IMR-90 (cell line): ENCODE measurements at regions not wholly inside any gene's neighbourhood (a gene's known extent, or its start where the extent isn't known, plus 50 kb on each side); places are given as distances from the start of the nearest gene placed in this dataset.

Experiments used
- CEBPB ChIP-seq: IDR thresholded peaks from 2 replicates; pipeline ENCODE4 v1.6.1; 2012; ENCODE audit warnings: low read depth, low read length, improper control_type of control experiment
- MAFK ChIP-seq: IDR thresholded peaks from 2 replicates; pipeline ENCODE4 v1.6.1; 2012; ENCODE audit warnings: low read depth, low read length, improper control_type of control experiment
- POLR2A ChIP-seq: IDR thresholded peaks from 2 replicates; pipeline ENCODE4 v1.6.1; 2012; ENCODE audit warnings: mild to moderate bottlenecking, low read depth, low read length
- RAD21 ChIP-seq: IDR thresholded peaks from 2 replicates; pipeline ENCODE4 v1.6.1; 2012; ENCODE audit warnings: low read length, improper control_type of control experiment
- SMC3 ChIP-seq: fragments of 150-350 bp; IDR thresholded peaks from 2 replicates; pipeline ENCODE4 v1.6.1; 2016; ENCODE audit warnings: low read depth, mild to moderate bottlenecking, antibody characterized with exemption, low read length, moderate library complexity
- TF ChIP-seq, protein P1 (sequence below): conservative IDR thresholded peaks from 2 replicates; pipeline ENCODE4 v1.5.1; 2012; ENCODE audit warnings: mild to moderate bottlenecking, low read depth, low read length, improper control_type of control experiment
- TF ChIP-seq, protein P2 (sequence below): fragments of 150-350 bp; IDR thresholded peaks from 2 replicates; pipeline ENCODE4 v1.6.1; 2017; ENCODE audit warnings: mild to moderate bottlenecking, antibody characterized with exemption, low read length, low read depth

DNA sequence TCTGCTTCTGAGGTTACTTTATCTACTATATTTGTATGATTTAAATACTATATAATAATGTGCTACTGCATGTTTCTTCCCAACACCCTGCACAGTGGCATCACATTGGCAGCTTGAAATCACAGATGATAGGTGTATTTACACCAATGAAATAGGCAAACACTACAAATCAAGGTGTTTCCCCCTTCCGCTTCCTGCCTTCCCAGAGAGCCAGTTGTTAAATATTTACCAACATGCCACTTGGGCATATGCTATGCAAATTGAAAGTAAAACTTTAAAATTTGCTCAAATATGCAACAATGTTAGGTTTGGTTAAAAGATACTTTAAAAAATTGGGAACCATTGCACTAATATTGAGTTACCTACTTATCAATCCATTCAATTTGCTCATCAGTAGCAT lies 58.2 kb upstream of the SMARCA2 start:
- TF ChIP-seq POLR2A, result no peak
- TF ChIP-seq, protein P1, sequence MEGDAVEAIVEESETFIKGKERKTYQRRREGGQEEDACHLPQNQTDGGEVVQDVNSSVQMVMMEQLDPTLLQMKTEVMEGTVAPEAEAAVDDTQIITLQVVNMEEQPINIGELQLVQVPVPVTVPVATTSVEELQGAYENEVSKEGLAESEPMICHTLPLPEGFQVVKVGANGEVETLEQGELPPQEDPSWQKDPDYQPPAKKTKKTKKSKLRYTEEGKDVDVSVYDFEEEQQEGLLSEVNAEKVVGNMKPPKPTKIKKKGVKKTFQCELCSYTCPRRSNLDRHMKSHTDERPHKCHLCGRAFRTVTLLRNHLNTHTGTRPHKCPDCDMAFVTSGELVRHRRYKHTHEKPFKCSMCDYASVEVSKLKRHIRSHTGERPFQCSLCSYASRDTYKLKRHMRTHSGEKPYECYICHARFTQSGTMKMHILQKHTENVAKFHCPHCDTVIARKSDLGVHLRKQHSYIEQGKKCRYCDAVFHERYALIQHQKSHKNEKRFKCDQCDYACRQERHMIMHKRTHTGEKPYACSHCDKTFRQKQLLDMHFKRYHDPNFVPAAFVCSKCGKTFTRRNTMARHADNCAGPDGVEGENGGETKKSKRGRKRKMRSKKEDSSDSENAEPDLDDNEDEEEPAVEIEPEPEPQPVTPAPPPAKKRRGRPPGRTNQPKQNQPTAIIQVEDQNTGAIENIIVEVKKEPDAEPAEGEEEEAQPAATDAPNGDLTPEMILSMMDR, result no peak
- no peak for TF ChIP-seq MAFK
- no peak for TF ChIP-seq RAD21
- no peak for TF ChIP-seq CEBPB
- TF ChIP-seq SMC3, result no peak
- TF ChIP-seq, protein P2, sequence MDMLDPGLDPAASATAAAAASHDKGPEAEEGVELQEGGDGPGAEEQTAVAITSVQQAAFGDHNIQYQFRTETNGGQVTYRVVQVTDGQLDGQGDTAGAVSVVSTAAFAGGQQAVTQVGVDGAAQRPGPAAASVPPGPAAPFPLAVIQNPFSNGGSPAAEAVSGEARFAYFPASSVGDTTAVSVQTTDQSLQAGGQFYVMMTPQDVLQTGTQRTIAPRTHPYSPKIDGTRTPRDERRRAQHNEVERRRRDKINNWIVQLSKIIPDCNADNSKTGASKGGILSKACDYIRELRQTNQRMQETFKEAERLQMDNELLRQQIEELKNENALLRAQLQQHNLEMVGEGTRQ, result no peak
